HepG2 (cell line): ENCODE measurements at regions not wholly inside any gene's neighbourhood (a gene's known extent, or its start where the extent isn't known, plus 50 kb on each side); places are given as distances from the start of the nearest gene placed in this dataset.
A peak's percentile ranks its signal among the peaks of the same experiment; 100 is the strongest.

ENCODE experiments used
- ATAC-seq: fragments of 200-7000 bp; cut with Tn5 transposase; 3 replicates; pipeline ENCODE4 v1.9.1; 2020; ENCODE audit warnings: mild to moderate bottlenecking, moderate library complexity
- BruUV-seq: library from RNA; stranded (reverse); fragments of 400-500 nt; replicated peaks from 2 replicates; lab custom pipeline; 2021; lab: Mats Ljungman, UMichigan
- CTCF ChIA-PET: fragments of 300-600 bp; formaldehyde crosslinking; extraction: SDS; loops from one replicate; lab custom pipeline; 2021; ENCODE audit warnings: low total read pairs, inconsistent platforms, low intra/inter-chr PET ratio; lab: Yijun Ruan, JAX
- POLR2A ChIA-PET: fragments of 350-600 bp; sonication (Branson Sonifier 250); formaldehyde crosslinking; loops from one replicate; lab custom pipeline; 2020; ENCODE audit warnings: antibody characterized with exemption, inconsistent platforms; lab: Yijun Ruan, JAX
- DNase-seq: peaks from one replicate; pipeline ENCODE4 v3.0.0-alpha.2; 2015; ENCODE audit warnings: low spot score
- FAIRE-seq: peaks from 3 replicates; lab custom pipeline; 2011; peaks lifted over from hg19 to GRCh38; lab: Jason Lieb, UNC
- H2AFZ ChIP-seq: one replicate; pipeline ENCODE4 v1.6.1; 2011; ENCODE audit warnings: low read length, inconsistent platforms
- H3K27ac ChIP-seq: fragments of 300-600 bp; 3 replicates; pipeline ENCODE4 v1.8.0; 2011; ENCODE audit warnings: mixed run types, mild to moderate bottlenecking, mixed read lengths, low read length, inconsistent platforms; ENCODE audit not compliant: insufficient read depth; ENCODE audit errors: extremely low read length
- H3K27me3 ChIP-seq, 2 experiments: fragments of 200-600 bp in 1 of 2; 2 replicates in 1 of 2; 3 replicates in 1 of 2; pipeline versions ENCODE4 v1.6.0 to v1.8.0; 2011; ENCODE audit warnings: low read length in 2 of 2, mild to moderate bottlenecking in 2 of 2, moderate library complexity in 2 of 2, inconsistent platforms in 1 of 2; ENCODE audit not compliant: insufficient read depth in 2 of 2, control insufficient read depth in 1 of 2
- H3K36me3 ChIP-seq, 2 experiments: fragments of 200-600 bp in 1 of 2; replicated peaks in 1 of 2; 2 replicates in 1 of 2; 3 replicates in 1 of 2; pipeline versions ENCODE4 v1.5.1 to v1.8.0; 2011; ENCODE audit warnings: low read length in 2 of 2, inconsistent platforms in 1 of 2; ENCODE audit not compliant: insufficient read depth in 2 of 2, control insufficient read depth in 1 of 2
- H3K4me1 ChIP-seq: 2 replicates; pipeline ENCODE4 v1.5.1; 2012; ENCODE audit warnings: low read length, inconsistent platforms; ENCODE audit not compliant: insufficient read depth
- H3K4me2 ChIP-seq: 2 replicates; pipeline ENCODE4 v1.6.0; 2011; ENCODE audit warnings: low read depth, low read length, inconsistent platforms
- H3K4me3 ChIP-seq, 3 experiments: fragments of 200-600 bp in 1 of 3; sonication (generic), shearing (Covaris generic) in 1 of 3; replicated peaks in 1 of 3; 2 replicates each; pipeline ENCODE4 v1.5.1; 2011 to 2016; ENCODE audit warnings: low read length in 3 of 3, inconsistent platforms in 2 of 3, low read depth in 2 of 3, mild to moderate bottlenecking in 2 of 3, control low read depth in 1 of 3, mixed read lengths in 1 of 3; ENCODE audit not compliant: insufficient read depth in 1 of 3
- H3K79me2 ChIP-seq: one replicate; pipeline ENCODE4 v1.6.1; 2011; ENCODE audit warnings: low read length, inconsistent platforms; ENCODE audit not compliant: insufficient read depth
- H3K9ac ChIP-seq: 2 replicates; pipeline ENCODE4 v1.6.0; 2011; ENCODE audit warnings: mild to moderate bottlenecking, low read depth, low read length, inconsistent platforms; ENCODE audit not compliant: insufficient read depth
- H3K9me3 ChIP-seq: 2 replicates; pipeline ENCODE4 v1.5.1; 2012; ENCODE audit warnings: mild to moderate bottlenecking, low read length
- H4K20me1 ChIP-seq: 2 replicates; pipeline ENCODE4 v1.6.0; 2011; ENCODE audit warnings: inconsistent platforms, mild to moderate bottlenecking, low read length, moderate library complexity; ENCODE audit not compliant: insufficient read depth
- CAMTA2 ChIP-seq: sonication (generic); formaldehyde crosslinking; IDR thresholded peaks from 2 replicates; pipeline ENCODE4 v1.4.0; 2020; ENCODE audit warnings: mild to moderate bottlenecking, missing genetic modification reagents, borderline replicate concordance
- HOXA9 ChIP-seq: sonication (generic); formaldehyde crosslinking; IDR thresholded peaks from 2 replicates; pipeline ENCODE4 v1.8.1; 2022; ENCODE audit warnings: missing genetic modification reagents, mild to moderate bottlenecking, moderate library complexity, borderline replicate concordance
- SAP130 ChIP-seq: IDR thresholded peaks from 2 replicates; pipeline ENCODE4 v1.6.1; 2016; ENCODE audit warnings: low read depth
- SMYD3 ChIP-seq: sonication (generic); formaldehyde crosslinking; IDR thresholded peaks from 2 replicates; pipeline ENCODE4 v1.8.1; 2023; ENCODE audit warnings: mild to moderate bottlenecking, missing genetic modification reagents
- ZGPAT ChIP-seq: IDR thresholded peaks from 2 replicates; pipeline ENCODE4 v1.6.1; 2016; ENCODE audit warnings: mild to moderate bottlenecking
- ZNF160 ChIP-seq: sonication (generic); formaldehyde crosslinking; IDR thresholded peaks from 2 replicates; pipeline ENCODE4 v1.8.0; 2022; ENCODE audit warnings: mild to moderate bottlenecking, inconsistent platforms, missing genetic modification reagents
- ZNF337 ChIP-seq: sonication (generic); formaldehyde crosslinking; IDR thresholded peaks from 2 replicates; pipeline ENCODE4 v1.5.1; 2020; ENCODE audit warnings: missing genetic modification reagents, low read depth, mild to moderate bottlenecking, borderline replicate concordance
- WGBS: methylation state at CpG from one replicate; pipeline ENCODE4 v1.1.6; 2017; ENCODE audit warnings: low lambda C conversion rate; 5-methylcytosine and 5-hydroxymethylcytosine counted together
- in situ Hi-C: cut with HindIII; loops from 2 replicates; pipeline ENCODE4 v1.10.0; 2017; ENCODE audit warnings: low pct_unique_long_range_greater_than_20kb; ENCODE audit not compliant: extremely low pct_ligation_motif_present
- intact Hi-C: fragments of 100-400 bp; cut with micrococcal nuclease; formaldehyde crosslinking; loops from one replicate; pipeline ENCODE4 v1.10.0; 2022; ENCODE audit not compliant: unreplicated experiment
- TF ChIP-seq, protein P1 (sequence below): IDR thresholded peaks from 2 replicates; pipeline ENCODE4 v1.6.1; 2016; ENCODE audit warnings: control low read depth

DNA sequence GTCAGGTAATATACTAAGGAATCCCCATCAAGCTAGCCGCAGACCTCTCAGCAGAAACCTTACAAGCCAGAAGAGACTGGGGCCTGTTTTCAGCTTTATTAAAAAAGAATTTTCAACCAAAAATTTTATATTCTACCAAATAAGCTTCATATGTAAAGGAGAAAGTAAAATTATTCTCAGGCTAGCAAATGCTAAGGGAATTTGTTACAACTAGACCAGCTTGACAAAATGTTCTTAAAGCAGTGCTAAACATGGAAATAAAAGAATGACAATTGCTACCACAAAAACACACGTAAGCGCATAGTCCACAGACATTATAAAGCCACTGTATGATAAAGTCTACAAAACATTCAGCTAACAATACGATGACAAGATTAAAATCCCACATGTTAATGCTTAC, 449.4 kb upstream of the MON1B start:
- Histone ChIP-seq H3K27me3 (no peaks in the 10 kb centered on the region), H3K9me3 (peaks cover 78% of the 10 kb centered on the region), H3K4me2 (no peak overlapping the region), H4K20me1 (no peaks in the 10 kb centered on the region), H2AFZ (no peak overlapping the region), H3K4me3 (no peak overlapping the region), H3K36me3 (no peaks in the 10 kb centered on the region), H3K4me1 (no peaks in the 10 kb centered on the region), H3K27ac (no peak overlapping the region), H3K9ac (no peak overlapping the region)
- no TSS peak for BruUV-seq
- intact Hi-C loops (no loop called here), in situ Hi-C loops (no loop called here)
- ATAC-seq: no peak
- CTCF ChIA-PET: no interaction called here
- TF ChIP-seq ZGPAT: no peak
- TF ChIP-seq SAP130 (CRISPR knock-in tag): no peak
- no peak for TF ChIP-seq SMYD3 (CRISPR knock-in tag)
- peak; percentile 93; the same call in 1 of the 2 replicates for TF ChIP-seq ZNF337
- TF ChIP-seq, all 625 proteins: peak for 1
- POLR2A ChIA-PET: no interaction called here
- DNase-seq: no peak
- H3K79me2 ChIP-seq: no peaks in the 10 kb centered on the region
- no peak for FAIRE-seq
- WGBS: 27% methylated on average over 4 of the region's 4 CpGs

DNA sequence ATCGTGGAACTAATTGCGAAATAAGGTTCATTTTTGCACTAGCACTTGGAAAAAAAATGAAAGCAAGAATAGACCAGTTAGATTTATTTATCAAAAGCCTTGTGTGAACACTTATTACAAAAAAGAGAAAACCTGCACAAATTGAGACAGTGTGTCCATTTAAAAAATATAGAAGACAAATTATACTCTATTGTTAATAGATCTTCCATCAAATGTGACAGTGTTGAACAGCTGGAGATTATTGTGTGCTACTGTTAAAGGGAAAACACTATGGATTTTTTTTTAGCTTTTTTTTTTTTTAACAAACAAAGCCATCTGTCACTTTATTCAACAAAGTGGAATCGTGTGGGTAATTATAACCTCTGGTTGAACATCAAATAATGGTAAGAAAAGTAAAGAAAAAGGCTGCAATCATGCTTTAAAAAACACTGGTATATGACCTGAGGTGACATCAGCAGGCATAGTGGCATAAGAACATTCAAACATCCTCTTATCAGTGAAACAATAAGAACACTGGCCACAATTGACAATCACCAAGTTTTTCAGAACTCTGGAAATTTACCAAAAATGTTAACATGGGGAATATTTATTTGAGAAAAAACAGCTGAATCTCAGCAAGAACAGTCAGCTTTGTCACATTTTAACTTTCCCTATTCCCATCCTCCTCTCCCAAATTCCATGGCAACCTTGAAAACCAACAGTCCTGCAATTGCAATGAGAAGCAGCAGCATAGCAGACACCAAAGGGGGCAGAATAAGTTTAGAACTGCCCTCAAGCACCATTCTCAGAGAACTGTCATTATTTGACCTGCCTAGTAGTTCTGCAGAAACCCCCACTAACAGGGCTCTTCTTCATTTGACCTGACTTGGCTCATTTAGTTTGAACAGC, 442.3 kb upstream of the MON1B start:
- 0% methylated on average over 3 of the region's 3 CpGs for WGBS
- no peak for FAIRE-seq
- TF ChIP-seq ZNF160 (CRISPR knock-in tag): no peak
- no peak for TF ChIP-seq HOXA9 (CRISPR knock-in tag)
- no peak for TF ChIP-seq CAMTA2 (CRISPR knock-in tag)
- TF ChIP-seq, protein P1, sequence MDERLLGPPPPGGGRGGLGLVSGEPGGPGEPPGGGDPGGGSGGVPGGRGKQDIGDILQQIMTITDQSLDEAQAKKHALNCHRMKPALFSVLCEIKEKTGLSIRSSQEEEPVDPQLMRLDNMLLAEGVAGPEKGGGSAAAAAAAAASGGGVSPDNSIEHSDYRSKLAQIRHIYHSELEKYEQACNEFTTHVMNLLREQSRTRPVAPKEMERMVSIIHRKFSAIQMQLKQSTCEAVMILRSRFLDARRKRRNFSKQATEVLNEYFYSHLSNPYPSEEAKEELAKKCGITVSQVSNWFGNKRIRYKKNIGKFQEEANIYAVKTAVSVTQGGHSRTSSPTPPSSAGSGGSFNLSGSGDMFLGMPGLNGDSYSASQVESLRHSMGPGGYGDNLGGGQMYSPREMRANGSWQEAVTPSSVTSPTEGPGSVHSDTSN (CRISPR knock-in tag): no peak

More for the DNA sequence above, 442.3 kb upstream of the MON1B start:
- POLR2A ChIA-PET: no interaction called here
- Histone ChIP-seq H4K20me1 (no peaks in the 10 kb centered on the region), H2AFZ (no peak overlapping the region), H3K4me2 (no peak overlapping the region), H3K27me3 (no peaks in the 10 kb centered on the region), H3K9me3 (peaks cover 66% of the 10 kb centered on the region), H3K36me3 (no peaks in the 10 kb centered on the region), H3K4me3 (no peak overlapping the region), H3K4me1 (no peaks in the 10 kb centered on the region), H3K79me2 (no peaks in the 10 kb centered on the region), H3K27ac (no peak overlapping the region), H3K9ac (no peak overlapping the region)
- CTCF ChIA-PET: no interaction called here
- no TSS peak for BruUV-seq
- intact Hi-C loops (no loop called here), in situ Hi-C loops (no loop called here)
- no peak for ATAC-seq
- DNase-seq: no peak
